HG03442 (cell line): ENCODE measurements at regions not wholly inside any gene's neighbourhood (a gene's known extent, or its start where the extent isn't known, plus 50 kb on each side); places are given as distances from the start of the nearest gene placed in this dataset.
"Not testable (repeated sequence)": the region's sequence is repeated elsewhere in the genome, so short reads cannot be mapped to it uniquely, and the experiment has no call there.

ENCODE experiments used
- ATAC-seq: cut with Tn5 transposase; IDR thresholded peaks from one replicate; pipeline ENCODE4 v1.9.1; 2021; ENCODE audit warnings: mild to moderate bottlenecking, moderate library complexity; ENCODE audit not compliant: unreplicated experiment

GRCh38 chr2:64932371-64933216 is 56.6 kb upstream of the SLC1A4 start:
- peak; percentile 86 for ATAC-seq

GRCh38 chr2:64934530-64934929 is 54.7 kb upstream of the SLC1A4 start:
- ATAC-seq: no peak

- no peak for ATAC-seq
Measured at GRCh38 chr2:64936809-64937208, 52.4 kb upstream of the SLC1A4 start.

GRCh38 chr2:64937314-64937686 is 51.9 kb upstream of the SLC1A4 start:
- not testable (repeated sequence) for ATAC-seq

- peak; percentile 42 for ATAC-seq
Measured at GRCh38 chr2:64937687-64938491, 51.3 kb upstream of the SLC1A4 start.

- no peak for ATAC-seq
Measured at GRCh38 chr2:64938607-64939285, 50.5 kb upstream of the SLC1A4 start.

- peak; percentile 40 for ATAC-seq
Measured at GRCh38 chr2:64939332-64939917, 49.8 kb upstream of the SLC1A4 start.
